Esophagus squamous epithelium (tissue), 4 donors: ENCODE measurements at regions not wholly inside any gene's neighbourhood (a gene's known extent, or its start where the extent isn't known, plus 50 kb on each side); places are given as distances from the start of the nearest gene placed in this dataset.

Source experiments
- CTCF ChIP-seq, 6 experiments: fragments of 450-650 bp in 4 of 6; fragments of 200-600 bp in 2 of 6; sonication (generic) in 2 of 6; IDR thresholded peaks; one replicate each; pipeline ENCODE4 v1.5.1; 2016 to 2019; ENCODE audit warnings: antibody characterized with exemption in 6 of 6, mild to moderate bottlenecking in 4 of 6, moderate library complexity in 4 of 6
- POLR2A ChIP-seq, 4 donors: fragments of 450-650 bp; IDR thresholded peaks; one replicate each; pipeline ENCODE4 v1.6.1; 2017; ENCODE audit warnings: antibody characterized with exemption in 4 of 4, mild to moderate bottlenecking in 4 of 4, moderate library complexity in 3 of 4

DNA sequence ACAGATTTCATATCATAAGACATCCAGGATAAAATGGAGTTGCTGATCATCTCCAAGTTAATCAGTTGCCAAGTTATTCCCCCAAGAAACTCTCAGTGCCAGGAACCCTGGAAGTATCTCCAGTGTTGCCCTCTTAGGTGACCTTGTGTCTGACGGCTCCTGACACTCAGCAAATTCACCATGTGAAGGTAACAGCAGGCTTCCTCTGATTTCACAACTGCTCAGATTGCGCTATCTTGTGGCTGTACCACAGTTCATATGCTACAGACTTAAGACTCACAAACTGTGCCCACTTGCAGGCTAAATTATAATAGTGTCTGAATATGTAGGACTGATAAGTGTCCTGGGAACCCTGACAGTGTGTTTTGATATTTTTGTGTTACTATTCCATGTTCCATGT, 186.6 kb upstream of the OPRM1 start:
- no peak for TF ChIP-seq CTCF (IDR thresholded peaks at IDR 0.05)
- no peak for TF ChIP-seq POLR2A (IDR thresholded peaks at IDR 0.05)
